Heart right ventricle (tissue), 16 donors: ENCODE measurements at regions not wholly inside any gene's neighbourhood (a gene's known extent, or its start where the extent isn't known, plus 50 kb on each side); places are given as distances from the start of the nearest gene placed in this dataset.
"Not testable (repeated sequence)": the region's sequence is repeated elsewhere in the genome, so short reads cannot be mapped to it uniquely, and the experiment has no call there.

Experiments
- ATAC-seq, 8 donors: fragments of 200-7000 bp; cut with Tn5 transposase; one replicate each; pipeline ENCODE4 v1.9.1; 2020; ENCODE audit warnings: mild to moderate bottlenecking in 8 of 8, moderate library complexity in 8 of 8, moderate number of reproducible peaks in 1 of 8
- DNase-seq, 2 donors: peaks; one replicate each; pipeline ENCODE4 v3.0.0-alpha.2; 2020
- H3K27ac ChIP-seq, 10 donors: fragments of 200-600 bp; sonication (generic) in 2 of 10; one replicate each; pipeline versions ENCODE4 v1.5.0 to v1.8.0; 2020 to 2022; ENCODE audit warnings: mild to moderate bottlenecking in 3 of 10
- H3K27me3 ChIP-seq, 7 donors: fragments of 200-600 bp; one replicate each; pipeline ENCODE4 v1.8.0; 2021 to 2022; ENCODE audit warnings: mild to moderate bottlenecking in 2 of 7
- H3K36me3 ChIP-seq, 9 donors: fragments of 200-600 bp; sonication (generic) in 1 of 9; one replicate each; pipeline versions ENCODE4 v1.5.0 to v1.8.0; 2020 to 2022; ENCODE audit warnings: mild to moderate bottlenecking in 2 of 9
- H3K4me1 ChIP-seq, 9 donors: fragments of 200-600 bp; sonication (generic) in 1 of 9; one replicate each; pipeline versions ENCODE4 v1.5.0 to v1.8.0; 2020 to 2022; ENCODE audit warnings: mild to moderate bottlenecking in 4 of 9
- H3K4me3 ChIP-seq, 10 donors: fragments of 200-600 bp; sonication (generic) in 2 of 10; one replicate each; pipeline versions ENCODE4 v1.5.0 to v1.8.0; 2020 to 2022; ENCODE audit warnings: mild to moderate bottlenecking in 7 of 10, moderate library complexity in 2 of 10
- H3K9me3 ChIP-seq, 11 donors: fragments of 200-600 bp in 10 of 11; sonication (generic) in 2 of 11; one replicate each; pipeline versions ENCODE4 v1.5.0 to v1.8.0; 2013 to 2022; ENCODE audit warnings: mild to moderate bottlenecking in 2 of 11, control low read depth in 1 of 11, moderate library complexity in 1 of 11
- CTCF ChIP-seq, 9 donors: fragments of 200-600 bp; sonication (generic) in 2 of 9; IDR thresholded peaks; one replicate each; pipeline versions ENCODE4 v1.5.0 to v1.8.0; 2021 to 2022; ENCODE audit warnings: antibody characterized with exemption in 9 of 9, mild to moderate bottlenecking in 5 of 9, moderate library complexity in 1 of 9
- WGBS, 2 donors: extraction: QIAGEN DNeasy Blood & Tissue Kit; methylation state at CpG; one replicate each; pipeline ENCODE4 v1.1.7; 2013; ENCODE audit warnings: inconsistent platforms in 1 of 2; 5-methylcytosine and 5-hydroxymethylcytosine counted together
- intact Hi-C, 10 donors: fragments of 100-400 bp; cut with DNase I; formaldehyde crosslinking; loops; one replicate each; pipeline versions ENCODE4 v1.11.1 to v1.14.2; 2022
- donor health status: Arrhythmogenic right ventricular cardiomyopathy.
- donor health status: ischemic (EF 13 %, LVEDD 7.1; RV severe dilation, severe dysfunction).
- donor health status: healthy with polysubstance abuse.
- donor health status: DM: no; HTN: yes; CAD: no.
- donor health status: DM: no; HTN: no; CAD: no.
- donor health status: ischemic (EF 25% LVEDD 6.9; RV normal size, moderate dysfunction).
- donor health status: ischemic (EF 25% LVEDD 5.7; RV mildly dilated, moderate dysfunction).
- donor health status: healthy.
- donor health status: DM: yes; HTN: yes; CAD: no.
- donor health status: Ischemic cardiomyopathy.
- donor health status: ischemic (EF 35%, LVEDD 5.7; RV mildly dilated, moderate dysfunction).
- donor health status: nonischemic (EF 11% LVEDD 7.7; RV severe dilation, severe dysfunction).
- donor health status: DM: yes; HTN: yes; CAD: no.
- donor health status: PGD.
- donor health status: ischemic (EF 29% LVEDD 5.4; RV normal size, mild dysfunction).
- donor health status: nonischemic (EF 23%, LVEDD 6.1; RV moderate dilation, normal function).

- Histone ChIP-seq H3K9me3 (peaks cover 0 to 11% (median 4%) of the 10 kb centered on the region in 11 donors), H3K4me1 (peaks cover 0 to 6% (median 0%) of the 10 kb centered on the region in 9 donors), H3K4me3 (no peak overlapping the region), H3K36me3 (no peaks in the 10 kb centered on the region), H3K27me3 (peaks cover 0 to 99% (median 91%) of the 10 kb centered on the region in 7 donors), H3K27ac (no peak overlapping the region)
- TF ChIP-seq CTCF (IDR thresholded peaks at IDR 0.05): no peak
- DNase-seq: no peak
- intact Hi-C loops: loop anchor here in 2 of 10 donors (10.0 kb wide), 2 partner anchors 109 to 129 kb away; partner anchors contain the start of gene ADRA2C (in 1 of the 2)
- ATAC-seq: no peak
- WGBS, 2 donors: 23 to 28% methylated on average over 14 of the region's 14 CpGs
Measured at GRCh38 chr4:3873408-3874027, 107.3 kb downstream of the ADRA2C start.

GRCh38 chr4:3874028-3874415 lies 107.8 kb downstream of the ADRA2C start:
- TF ChIP-seq CTCF (IDR thresholded peaks at IDR 0.05): no peak
- peaks cover 0 to 6% (median 0%) of the 10 kb centered on the region in 9 donors for H3K4me1 ChIP-seq
- H3K36me3 ChIP-seq: no peaks in the 10 kb centered on the region
- ATAC-seq: no peak
- intact Hi-C loops: loop anchor here in 2 of 10 donors (10.0 kb wide), 2 partner anchors 109 to 129 kb away; partner anchors contain the start of gene ADRA2C (in 1 of the 2)
- peaks cover 0 to 11% (median 4%) of the 10 kb centered on the region in 11 donors for H3K9me3 ChIP-seq
- H3K27me3 ChIP-seq: peaks cover 0 to 99% (median 96%) of the 10 kb centered on the region in 7 donors
- 79 to 83% methylated on average over 16 of the region's 16 CpGs for WGBS, 2 donors
- no peak overlapping the region for H3K4me3 ChIP-seq
- H3K27ac ChIP-seq: no peak overlapping the region
- no peak for DNase-seq

- intact Hi-C loops: loop anchor here in 3 of 10 donors (5.0 to 10.0 kb wide), 3 partner anchors 102 to 130 kb away; partner anchors contain the start of gene ADRA2C (in 1 of the 3)
- ATAC-seq (no peak), DNase-seq (no peak)
- H3K27ac ChIP-seq: no peak overlapping the region
- no peak overlapping the region for H3K4me3 ChIP-seq
- peaks cover 2 to 99% (median 97%) of the 10 kb centered on the region in 7 donors for H3K27me3 ChIP-seq
- H3K4me1 ChIP-seq: peaks cover 0 to 12% (median 2%) of the 10 kb centered on the region in 9 donors
- 62 to 67% methylated on average over 11 of the region's 11 CpGs for WGBS, 2 donors
- peaks cover 0 to 11% (median 4%) of the 10 kb centered on the region in 11 donors for H3K9me3 ChIP-seq
- TF ChIP-seq CTCF (IDR thresholded peaks at IDR 0.05): no peak
- H3K36me3 ChIP-seq: no peaks in the 10 kb centered on the region
Measured at GRCh38 chr4:3874525-3875110, 108.4 kb downstream of the ADRA2C start.

- intact Hi-C loops: loop anchor here in 3 of 10 donors (5.0 to 10.0 kb wide), 3 partner anchors 103 to 131 kb away; partner anchors contain the start of gene ADRA2C (in 1 of the 3)
- no peak overlapping the region for H3K27ac ChIP-seq
- WGBS, 2 donors: 57 to 62% methylated on average over 4 of the region's 4 CpGs
- peaks cover 0 to 21% (median 10%) of the 10 kb centered on the region in 9 donors for H3K4me1 ChIP-seq
- peaks cover 5 to 99% (median 97%) of the 10 kb centered on the region in 7 donors for H3K27me3 ChIP-seq
- no peak for TF ChIP-seq CTCF (IDR thresholded peaks at IDR 0.05)
- peaks cover 0 to 11% (median 4%) of the 10 kb centered on the region in 11 donors for H3K9me3 ChIP-seq
- no peaks in the 10 kb centered on the region for H3K36me3 ChIP-seq
- H3K4me3 ChIP-seq: no peak overlapping the region
- DNase-seq (no peak), ATAC-seq (no peak)
Measured at GRCh38 chr4:3875466-3875865, 109.3 kb downstream of the ADRA2C start.

GRCh38 chr4:3876057-3876845 lies 110.1 kb downstream of the ADRA2C start:
- H3K27me3 ChIP-seq: peaks cover 5 to 99% (median 97%) of the 10 kb centered on the region in 7 donors
- not testable (repeated sequence) for H3K4me3 ChIP-seq, ATAC-seq, H3K36me3 ChIP-seq, DNase-seq, H3K27ac ChIP-seq
- intact Hi-C loops: loop anchor here in 3 of 10 donors (5.0 to 10.0 kb wide), 3 partner anchors 104 to 131 kb away; partner anchors contain the start of gene ADRA2C (in 1 of the 3)
- H3K9me3 ChIP-seq: peaks cover 0 to 11% (median 4%) of the 10 kb centered on the region in 11 donors
- H3K4me1 ChIP-seq: peaks cover 0 to 19% (median 10%) of the 10 kb centered on the region in 9 donors
- 62 to 64% methylated on average over 18 of the region's 24 CpGs for WGBS, 2 donors
